SK-N-SH treated with all-trans-retinoic acid at 6 μM for 48 hours (cell line): ENCODE measurements at regions not wholly inside any gene's neighbourhood (a gene's known extent, or its start where the extent isn't known, plus 50 kb on each side); places are given as distances from the start of the nearest gene placed in this dataset.

ENCODE experiments used
- SNAI2 ChIP-seq: fragments of 250-450 bp; sonication (Bioruptor Pico); IDR thresholded peaks from 2 replicates; pipeline ENCODE4 v1.5.0; 2020; ENCODE audit warnings: mild to moderate bottlenecking, moderate library complexity
- ZC3H10 ChIP-seq: fragments of 250-450 bp; sonication (Bioruptor Pico); IDR thresholded peaks from 2 replicates; pipeline ENCODE4 v1.5.1; 2021; ENCODE audit warnings: mild to moderate bottlenecking, moderate library complexity
- ZNF565 ChIP-seq: fragments of 450-650 bp; formaldehyde crosslinking; conservative IDR thresholded peaks from 2 replicates; pipeline ENCODE4 v1.5.0; 2020; ENCODE audit warnings: low read depth, mild to moderate bottlenecking, moderate library complexity
- TF ChIP-seq, protein P1 (sequence below): fragments of 250-450 bp; sonication (Bioruptor Pico); IDR thresholded peaks from 2 replicates; pipeline ENCODE4 v1.5.0; 2020; ENCODE audit warnings: mild to moderate bottlenecking, moderate library complexity

DNA sequence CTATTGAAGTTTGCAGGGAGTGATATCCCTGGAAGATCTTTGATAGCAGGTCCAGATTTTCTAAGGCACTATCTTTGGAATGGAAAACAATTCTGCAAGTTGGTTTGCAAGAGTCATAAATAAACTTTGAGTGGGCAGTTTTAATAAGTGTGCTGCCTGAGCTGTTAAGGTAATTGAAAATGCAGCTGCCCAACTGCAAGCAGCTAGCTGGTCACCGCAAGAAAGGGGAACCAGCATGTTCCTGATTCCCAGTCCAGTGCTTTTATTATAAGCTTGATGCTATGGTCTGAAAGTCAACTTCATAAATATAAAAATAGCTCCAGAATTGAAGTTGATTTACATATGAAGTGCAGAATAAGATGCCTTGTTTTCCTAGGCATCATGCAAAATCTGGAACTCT is 308.4 kb downstream of the ZNF248 start:
- TF ChIP-seq SNAI2 (CRISPR knock-in tag) (no peak), ZNF565 (CRISPR knock-in tag) (no peak), ZC3H10 (CRISPR knock-in tag) (no peak)
- TF ChIP-seq, protein P1, sequence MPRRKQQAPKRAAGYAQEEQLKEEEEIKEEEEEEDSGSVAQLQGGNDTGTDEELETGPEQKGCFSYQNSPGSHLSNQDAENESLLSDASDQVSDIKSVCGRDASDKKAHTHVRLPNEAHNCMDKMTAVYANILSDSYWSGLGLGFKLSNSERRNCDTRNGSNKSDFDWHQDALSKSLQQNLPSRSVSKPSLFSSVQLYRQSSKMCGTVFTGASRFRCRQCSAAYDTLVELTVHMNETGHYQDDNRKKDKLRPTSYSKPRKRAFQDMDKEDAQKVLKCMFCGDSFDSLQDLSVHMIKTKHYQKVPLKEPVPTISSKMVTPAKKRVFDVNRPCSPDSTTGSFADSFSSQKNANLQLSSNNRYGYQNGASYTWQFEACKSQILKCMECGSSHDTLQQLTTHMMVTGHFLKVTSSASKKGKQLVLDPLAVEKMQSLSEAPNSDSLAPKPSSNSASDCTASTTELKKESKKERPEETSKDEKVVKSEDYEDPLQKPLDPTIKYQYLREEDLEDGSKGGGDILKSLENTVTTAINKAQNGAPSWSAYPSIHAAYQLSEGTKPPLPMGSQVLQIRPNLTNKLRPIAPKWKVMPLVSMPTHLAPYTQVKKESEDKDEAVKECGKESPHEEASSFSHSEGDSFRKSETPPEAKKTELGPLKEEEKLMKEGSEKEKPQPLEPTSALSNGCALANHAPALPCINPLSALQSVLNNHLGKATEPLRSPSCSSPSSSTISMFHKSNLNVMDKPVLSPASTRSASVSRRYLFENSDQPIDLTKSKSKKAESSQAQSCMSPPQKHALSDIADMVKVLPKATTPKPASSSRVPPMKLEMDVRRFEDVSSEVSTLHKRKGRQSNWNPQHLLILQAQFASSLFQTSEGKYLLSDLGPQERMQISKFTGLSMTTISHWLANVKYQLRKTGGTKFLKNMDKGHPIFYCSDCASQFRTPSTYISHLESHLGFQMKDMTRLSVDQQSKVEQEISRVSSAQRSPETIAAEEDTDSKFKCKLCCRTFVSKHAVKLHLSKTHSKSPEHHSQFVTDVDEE, result no peak
